ENCODE measurements at regions not wholly inside any gene's neighbourhood (a gene's known extent, or its start where the extent isn't known, plus 50 kb on each side); places are given as distances from the start of the nearest gene placed in this dataset.
"Not testable (repeated sequence)": the region's sequence is repeated elsewhere in the genome, so short reads cannot be mapped to it uniquely, and the experiment has no call there.

GRCh38 chr2:155546721-155547555 is 785.6 kb downstream of the NR4A2 start:
- no peaks in the 10 kb centered on the region for H3K27me3 ChIP-seq (ENCODE audit: control insufficient read depth, insufficient read depth, low read length)
- TF ChIP-seq CTCF (IDR thresholded peaks at IDR 0.05; ENCODE audit: insufficient read depth, low read length, severe bottlenecking), result no peak
- no peaks in the 10 kb centered on the region for H3K36me3 ChIP-seq (ENCODE audit: control insufficient read depth, insufficient read depth, low read length)
- FAIRE-seq (no peak), DNase-seq (ENCODE audit: low read depth) (no peak)
- no peak overlapping the region for H3K4me3 ChIP-seq (ENCODE audit: low read depth, low read length)

- FAIRE-seq; H3K36me3 ChIP-seq (ENCODE audit: control insufficient read depth, insufficient read depth, low read length); DNase-seq (ENCODE audit: low read depth); H3K27me3 ChIP-seq (ENCODE audit: control insufficient read depth, insufficient read depth, low read length); H3K4me3 ChIP-seq (ENCODE audit: low read depth, low read length): not testable (repeated sequence)
Observed at GRCh38 chr2:155539028-155539427, 793.5 kb downstream of the NR4A2 start.

GRCh38 chr2:155528034-155528433 is 804.5 kb downstream of the NR4A2 start:
- H3K36me3 ChIP-seq (ENCODE audit: control insufficient read depth, insufficient read depth, low read length), result no peaks in the 10 kb centered on the region
- H3K4me3 ChIP-seq (ENCODE audit: low read depth, low read length), result no peak overlapping the region
- DNase-seq (ENCODE audit: low read depth) (no peak), FAIRE-seq (no peak)
- no peaks in the 10 kb centered on the region for H3K27me3 ChIP-seq (ENCODE audit: control insufficient read depth, insufficient read depth, low read length)
- no peak for TF ChIP-seq CTCF (IDR thresholded peaks at IDR 0.05; ENCODE audit: insufficient read depth, low read length, severe bottlenecking)

- DNase-seq (ENCODE audit: low read depth) (no peak), FAIRE-seq (no peak)
- Histone ChIP-seq H3K36me3 (ENCODE audit: control insufficient read depth, insufficient read depth, low read length) (no peaks in the 10 kb centered on the region), H3K27me3 (ENCODE audit: control insufficient read depth, insufficient read depth, low read length) (no peaks in the 10 kb centered on the region), H3K4me3 (ENCODE audit: low read depth, low read length) (no peak overlapping the region)
- TF ChIP-seq CTCF (IDR thresholded peaks at IDR 0.05; ENCODE audit: insufficient read depth, low read length, severe bottlenecking), result no peak
Observed at GRCh38 chr2:155525199-155525598, 807.3 kb downstream of the NR4A2 start.

GRCh38 chr2:155519529-155520130 is 812.9 kb downstream of the NR4A2 start:
- Histone ChIP-seq H3K4me3 (ENCODE audit: low read depth, low read length) (no peak overlapping the region), H3K36me3 (ENCODE audit: control insufficient read depth, insufficient read depth, low read length) (no peaks in the 10 kb centered on the region), H3K27me3 (ENCODE audit: control insufficient read depth, insufficient read depth, low read length) (no peaks in the 10 kb centered on the region)
- no peak for DNase-seq (ENCODE audit: low read depth)
- FAIRE-seq, result no peak
- TF ChIP-seq CTCF (IDR thresholded peaks at IDR 0.05; ENCODE audit: insufficient read depth, low read length, severe bottlenecking), result no peak

GRCh38 chr2:155518094-155518493 is 814.4 kb downstream of the NR4A2 start:
- no peaks in the 10 kb centered on the region for H3K36me3 ChIP-seq (ENCODE audit: control insufficient read depth, insufficient read depth, low read length)
- no peak for TF ChIP-seq CTCF (IDR thresholded peaks at IDR 0.05; ENCODE audit: insufficient read depth, low read length, severe bottlenecking)
- H3K4me3 ChIP-seq (ENCODE audit: low read depth, low read length), result no peak overlapping the region
- no peak for FAIRE-seq
- no peaks in the 10 kb centered on the region for H3K27me3 ChIP-seq (ENCODE audit: control insufficient read depth, insufficient read depth, low read length)
- no peak for DNase-seq (ENCODE audit: low read depth)

Data from bronchial epithelial cell (primary cell).